Breast epithelium (tissue), 4 donors: ENCODE measurements at regions not wholly inside any gene's neighbourhood (a gene's known extent, or its start where the extent isn't known, plus 50 kb on each side); places are given as distances from the start of the nearest gene placed in this dataset.
A peak's percentile ranks its signal among the peaks of the same experiment; 100 is the strongest.

ENCODE experiments used
- DNase-seq, 2 donors: peaks; one replicate each; pipeline ENCODE4 v3.0.0-alpha.2; 2019; ENCODE audit warnings: low spot score in 2 of 2
- H3K27ac ChIP-seq, 2 donors: fragments of 200-600 bp; sonication (generic) in 1 of 2; one replicate each; pipeline ENCODE4 v1.5.1; 2016 to 2019; ENCODE audit warnings: mild to moderate bottlenecking in 1 of 2
- H3K27me3 ChIP-seq, 2 donors: fragments of 200-600 bp; sonication (generic) in 1 of 2; one replicate each; pipeline versions ENCODE4 v1.5.1 to v1.6.0; 2017 to 2019; ENCODE audit warnings: control low read depth in 1 of 2, mild to moderate bottlenecking in 1 of 2
- H3K36me3 ChIP-seq: fragments of 200-600 bp; one replicate; pipeline ENCODE4 v1.5.1; 2019
- H3K4me1 ChIP-seq, 2 donors: fragments of 200-600 bp; sonication (generic); one replicate each; pipeline ENCODE4 v1.5.1; 2016 to 2019; ENCODE audit warnings: control low read depth in 1 of 2
- H3K4me3 ChIP-seq, 3 donors: fragments of 200-600 bp; sonication (generic); 1 replicate in 2 of 3; 2 replicates in 1 of 3; pipeline ENCODE4 v1.5.1; 2016 to 2019; ENCODE audit warnings: mild to moderate bottlenecking in 3 of 3, moderate library complexity in 2 of 3
- H3K9me3 ChIP-seq, 2 donors: fragments of 200-600 bp; sonication (generic) in 1 of 2; one replicate each; pipeline ENCODE4 v1.5.1; 2016 to 2019; ENCODE audit warnings: control low read depth in 1 of 2
- POLR2A ChIP-seq: fragments of 450-650 bp; IDR thresholded peaks from one replicate; pipeline ENCODE4 v1.6.1; 2016; ENCODE audit warnings: antibody characterized with exemption, mild to moderate bottlenecking, moderate library complexity
- POLR2AphosphoS5 ChIP-seq, 3 donors: sonication (generic); formaldehyde crosslinking; IDR thresholded peaks; one replicate each; pipeline ENCODE4 v1.6.1; 2017; ENCODE audit warnings: antibody characterized with exemption in 3 of 3
- intact Hi-C: fragments of 100-400 bp; cut with DNase I; formaldehyde crosslinking; loops from one replicate; pipeline ENCODE4 v1.15.1; 2023; ENCODE audit warnings: low total_unique reads
- TF ChIP-seq, protein P1 (sequence below), 3 donors: fragments of 450-650 bp; IDR thresholded peaks; one replicate each; pipeline ENCODE4 v1.5.1; 2016 to 2017; ENCODE audit warnings: antibody characterized with exemption in 3 of 3, mild to moderate bottlenecking in 3 of 3, moderate library complexity in 3 of 3

- intact Hi-C loops, result loop anchor here (10.0 kb wide), 1 partner anchor 1355 kb away; no protein-coding TSS in a partner anchor
- Histone ChIP-seq H3K4me1 (no peaks in the 10 kb centered on the region), H3K27ac (no peak overlapping the region), H3K9me3 (no peaks in the 10 kb centered on the region), H3K27me3 (no peaks in the 10 kb centered on the region), H3K36me3 (no peaks in the 10 kb centered on the region), H3K4me3 (no peak overlapping the region)
- no peak for DNase-seq
- TF ChIP-seq POLR2AphosphoS5 (IDR thresholded peaks at IDR 0.05) (no peak), POLR2A (no peak)
- TF ChIP-seq, protein P1, sequence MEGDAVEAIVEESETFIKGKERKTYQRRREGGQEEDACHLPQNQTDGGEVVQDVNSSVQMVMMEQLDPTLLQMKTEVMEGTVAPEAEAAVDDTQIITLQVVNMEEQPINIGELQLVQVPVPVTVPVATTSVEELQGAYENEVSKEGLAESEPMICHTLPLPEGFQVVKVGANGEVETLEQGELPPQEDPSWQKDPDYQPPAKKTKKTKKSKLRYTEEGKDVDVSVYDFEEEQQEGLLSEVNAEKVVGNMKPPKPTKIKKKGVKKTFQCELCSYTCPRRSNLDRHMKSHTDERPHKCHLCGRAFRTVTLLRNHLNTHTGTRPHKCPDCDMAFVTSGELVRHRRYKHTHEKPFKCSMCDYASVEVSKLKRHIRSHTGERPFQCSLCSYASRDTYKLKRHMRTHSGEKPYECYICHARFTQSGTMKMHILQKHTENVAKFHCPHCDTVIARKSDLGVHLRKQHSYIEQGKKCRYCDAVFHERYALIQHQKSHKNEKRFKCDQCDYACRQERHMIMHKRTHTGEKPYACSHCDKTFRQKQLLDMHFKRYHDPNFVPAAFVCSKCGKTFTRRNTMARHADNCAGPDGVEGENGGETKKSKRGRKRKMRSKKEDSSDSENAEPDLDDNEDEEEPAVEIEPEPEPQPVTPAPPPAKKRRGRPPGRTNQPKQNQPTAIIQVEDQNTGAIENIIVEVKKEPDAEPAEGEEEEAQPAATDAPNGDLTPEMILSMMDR (IDR thresholded peaks at IDR 0.05), result no peak
Measured at GRCh38 chr2:22560021-22560420, 825.0 kb upstream of the KLHL29 start.

DNA sequence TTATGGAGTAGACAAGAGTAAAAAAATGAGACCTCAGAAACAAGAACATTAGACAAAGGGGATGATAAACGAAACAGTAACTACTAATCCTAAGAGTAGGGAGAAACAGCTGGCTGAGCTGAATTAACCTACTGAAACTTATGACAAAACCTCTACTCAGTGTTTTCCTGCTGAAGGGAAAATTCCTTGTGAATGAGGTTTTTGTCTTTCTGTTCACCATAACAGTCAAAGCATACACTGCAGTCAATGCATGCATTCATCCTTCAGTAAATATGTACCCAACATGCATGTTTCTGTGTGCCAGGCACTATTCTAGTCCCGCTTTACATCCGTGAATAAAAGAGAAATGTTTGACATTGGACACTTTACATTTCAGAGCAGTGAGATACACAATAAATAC, 805.6 kb upstream of the KLHL29 start:
- intact Hi-C loops, result no loop called here
- Histone ChIP-seq H3K9me3 (peaks cover 13 to 26% of the 10 kb centered on the region in 2 donors), H3K27me3 (no peaks in the 10 kb centered on the region), H3K4me1 (no peaks in the 10 kb centered on the region), H3K27ac (no peak overlapping the region), H3K36me3 (no peaks in the 10 kb centered on the region), H3K4me3 (no peak overlapping the region)
- no peak for DNase-seq
- TF ChIP-seq, protein P1 (IDR thresholded peaks at IDR 0.05), result no peak
- TF ChIP-seq POLR2AphosphoS5 (IDR thresholded peaks at IDR 0.05), result no peak
- TF ChIP-seq POLR2A, result no peak

DNA sequence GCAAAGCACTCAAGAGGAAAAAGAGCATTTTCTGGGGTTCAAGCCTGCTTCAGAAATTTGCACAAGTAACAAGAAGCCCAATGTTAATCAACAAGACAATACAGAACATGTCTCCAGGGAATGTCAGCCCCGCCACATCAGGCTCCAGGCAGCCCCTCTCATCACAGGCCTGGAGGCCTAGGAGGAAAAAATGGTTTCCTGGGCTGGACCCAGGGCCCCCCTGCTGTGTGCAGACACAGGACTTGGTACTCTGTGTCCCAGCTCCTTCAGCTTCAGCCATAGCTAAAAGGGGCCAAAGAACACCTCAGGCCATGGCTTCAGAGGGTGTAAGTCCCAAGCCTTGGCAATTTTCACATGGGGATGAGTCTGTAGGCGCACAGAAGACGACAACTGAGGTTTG, 802.9 kb upstream of the KLHL29 start:
- intact Hi-C loops, result no loop called here
- no peak overlapping the region for H3K27ac ChIP-seq
- no peaks in the 10 kb centered on the region for H3K36me3 ChIP-seq
- H3K27me3 ChIP-seq, result no peaks in the 10 kb centered on the region
- H3K9me3 ChIP-seq, result peaks cover 13 to 35% of the 10 kb centered on the region in 2 donors
- H3K4me3 ChIP-seq, result no peak overlapping the region
- TF ChIP-seq POLR2A, result no peak
- TF ChIP-seq POLR2AphosphoS5 (IDR thresholded peaks at IDR 0.05), result no peak
- TF ChIP-seq, protein P1 (IDR thresholded peaks at IDR 0.05), result no peak
- DNase-seq, result no peak
- no peaks in the 10 kb centered on the region for H3K4me1 ChIP-seq

GRCh38 chr2:22596306-22596705, 788.7 kb upstream of the KLHL29 start:
- Histone ChIP-seq H3K27ac (no peak overlapping the region), H3K9me3 (peaks cover 0 to 12% of the 10 kb centered on the region in 2 donors), H3K36me3 (no peaks in the 10 kb centered on the region), H3K4me3 (peak overlapping the region in 1 of 3 donors; percentile 2), H3K27me3 (no peaks in the 10 kb centered on the region), H3K4me1 (no peaks in the 10 kb centered on the region)
- no peak for DNase-seq
- no peak for TF ChIP-seq POLR2AphosphoS5 (IDR thresholded peaks at IDR 0.05)
- TF ChIP-seq POLR2A, result no peak
- TF ChIP-seq, protein P1 (IDR thresholded peaks at IDR 0.05), result no peak
- intact Hi-C loops, result no loop called here

DNA sequence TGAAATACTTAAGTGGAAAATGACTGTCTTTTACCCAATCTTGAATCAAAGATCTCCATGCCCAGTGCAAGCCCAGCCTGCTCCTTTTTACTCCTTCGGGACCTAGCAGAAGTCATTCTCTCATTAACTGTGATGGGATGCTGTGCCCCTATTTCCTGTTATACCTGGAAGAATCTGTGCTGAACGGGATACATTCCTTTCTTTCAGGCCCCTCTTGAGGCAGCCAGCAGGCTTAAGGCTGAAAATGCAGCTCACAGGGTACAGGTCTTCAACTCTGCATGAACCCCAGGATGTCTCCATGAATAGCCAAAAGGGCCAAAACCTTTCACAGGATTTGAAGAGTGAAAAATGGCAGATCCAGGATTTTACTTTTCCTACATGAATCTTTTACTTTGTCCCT, 784.8 kb upstream of the KLHL29 start:
- TF ChIP-seq, protein P1 (IDR thresholded peaks at IDR 0.05), result no peak
- TF ChIP-seq POLR2AphosphoS5 (IDR thresholded peaks at IDR 0.05) (no peak), POLR2A (no peak)
- H3K4me1 ChIP-seq, result no peaks in the 10 kb centered on the region
- no peak overlapping the region for H3K4me3 ChIP-seq
- H3K36me3 ChIP-seq, result no peaks in the 10 kb centered on the region
- no peaks in the 10 kb centered on the region for H3K9me3 ChIP-seq
- no peaks in the 10 kb centered on the region for H3K27me3 ChIP-seq
- no peak for DNase-seq
- H3K27ac ChIP-seq, result no peak overlapping the region
- intact Hi-C loops, result no loop called here
